ENCODE measurements at regions not wholly inside any gene's neighbourhood (a gene's known extent, or its start where the extent isn't known, plus 50 kb on each side); places are given as distances from the start of the nearest gene placed in this dataset.

GRCh38 chr14:27688841-27689444 is 1077.6 kb upstream of the FOXG1 start:
- H3K9me3 ChIP-seq: no peaks in the 10 kb centered on the region
- no peaks in the 10 kb centered on the region for H3K36me3 ChIP-seq
- no peaks in the 10 kb centered on the region for H3K27me3 ChIP-seq (ENCODE audit: low read depth)
- H3K27ac ChIP-seq: no peak overlapping the region
- no peak for ATAC-seq
- H3K4me1 ChIP-seq: no peaks in the 10 kb centered on the region
- no peak overlapping the region for H3K4me3 ChIP-seq
- TF ChIP-seq CTCF (IDR thresholded peaks at IDR 0.05): no peak
- DNase-seq: no peak
- intact Hi-C loops (cut with DNase I): no loop called here

- no peak for ATAC-seq
- intact Hi-C loops (cut with DNase I): no loop called here
- TF ChIP-seq CTCF (IDR thresholded peaks at IDR 0.05): no peak
Measured at GRCh38 chr14:27712364-27712763, 1054.2 kb upstream of the FOXG1 start.

GRCh38 chr14:27715561-27715960 is 1051.0 kb upstream of the FOXG1 start:
- H3K4me3 ChIP-seq: no peak overlapping the region
- no peak overlapping the region for H3K27ac ChIP-seq
- DNase-seq (no peak), ATAC-seq (no peak)
- no peaks in the 10 kb centered on the region for H3K36me3 ChIP-seq
- H3K27me3 ChIP-seq (ENCODE audit: low read depth): no peaks in the 10 kb centered on the region
- no peaks in the 10 kb centered on the region for H3K4me1 ChIP-seq
- peaks cover 12% of the 10 kb centered on the region for H3K9me3 ChIP-seq
- TF ChIP-seq CTCF (IDR thresholded peaks at IDR 0.05): no peak
- intact Hi-C loops (cut with DNase I): no loop called here

More at GRCh38 chr14:27712364-27712763, 1054.2 kb upstream of the FOXG1 start:
- no peak overlapping the region for H3K4me3 ChIP-seq
- H3K36me3 ChIP-seq: no peaks in the 10 kb centered on the region
- H3K4me1 ChIP-seq: no peaks in the 10 kb centered on the region
- no peak overlapping the region for H3K27ac ChIP-seq
- no peak for DNase-seq
- peaks cover 22% of the 10 kb centered on the region for H3K9me3 ChIP-seq
- no peaks in the 10 kb centered on the region for H3K27me3 ChIP-seq (ENCODE audit: low read depth)

- Histone ChIP-seq H3K4me1 (no peaks in the 10 kb centered on the region), H3K27ac (no peak overlapping the region), H3K4me3 (no peak overlapping the region), H3K27me3 (ENCODE audit: low read depth) (no peaks in the 10 kb centered on the region), H3K9me3 (no peaks in the 10 kb centered on the region), H3K36me3 (no peaks in the 10 kb centered on the region)
- DNase-seq (no peak), ATAC-seq (no peak)
- TF ChIP-seq CTCF (IDR thresholded peaks at IDR 0.05): no peak
- intact Hi-C loops (cut with DNase I): no loop called here
Measured at GRCh38 chr14:27721760-27722159, 1044.8 kb upstream of the FOXG1 start.

GRCh38 chr14:27725482-27725881 is 1041.1 kb upstream of the FOXG1 start:
- Histone ChIP-seq H3K9me3 (no peaks in the 10 kb centered on the region), H3K27me3 (ENCODE audit: low read depth) (no peaks in the 10 kb centered on the region), H3K36me3 (no peaks in the 10 kb centered on the region), H3K4me3 (no peak overlapping the region), H3K4me1 (no peaks in the 10 kb centered on the region), H3K27ac (no peak overlapping the region)
- intact Hi-C loops (cut with DNase I): no loop called here
- no peak for DNase-seq
- ATAC-seq: no peak
- TF ChIP-seq CTCF (IDR thresholded peaks at IDR 0.05): no peak
